ENCODE measurements at regions not wholly inside any gene's neighbourhood (a gene's known extent, or its start where the extent isn't known, plus 50 kb on each side); places are given as distances from the start of the nearest gene placed in this dataset.

DNA sequence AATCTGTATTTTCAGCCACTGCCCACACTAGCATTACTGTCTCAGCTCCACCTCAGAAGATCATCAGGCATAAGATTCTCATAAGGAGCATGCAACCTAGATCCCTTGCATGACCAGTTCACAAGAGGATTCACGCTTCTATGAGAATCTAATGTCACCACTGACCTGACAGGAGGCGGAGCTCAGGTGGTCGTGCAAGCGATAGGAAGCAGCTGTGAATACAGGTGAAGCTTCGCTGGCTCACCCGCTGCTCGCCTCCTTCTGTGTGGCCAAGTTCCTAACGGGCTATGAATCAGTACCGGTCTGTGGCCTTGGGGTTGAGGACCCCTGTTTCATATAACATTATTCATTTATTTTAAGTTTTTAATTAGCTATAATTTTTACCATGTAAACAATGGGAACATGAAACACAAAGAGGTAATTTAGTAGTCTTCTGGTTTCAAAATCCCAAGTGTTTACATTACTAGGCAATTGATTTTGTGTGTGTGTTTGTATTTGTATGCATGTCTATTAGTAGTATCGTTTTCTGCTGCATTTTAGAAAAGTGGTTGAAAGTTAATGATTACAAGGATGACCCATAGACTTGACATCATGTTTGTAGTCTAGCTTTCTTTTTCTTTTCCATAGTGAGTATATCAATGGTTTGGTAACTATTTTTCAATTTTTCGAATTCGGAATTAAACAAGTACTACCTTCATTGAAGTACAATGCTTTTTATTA lies 159.4 kb downstream of the TENT4A start:
- DNase-seq: no peak

GRCh38 chr5:6873359-6873758 lies 160.1 kb downstream of the TENT4A start:
- DNase-seq: no peak

- no peak for DNase-seq
Observed at GRCh38 chr5:6875376-6875775, 162.1 kb downstream of the TENT4A start.

DNA sequence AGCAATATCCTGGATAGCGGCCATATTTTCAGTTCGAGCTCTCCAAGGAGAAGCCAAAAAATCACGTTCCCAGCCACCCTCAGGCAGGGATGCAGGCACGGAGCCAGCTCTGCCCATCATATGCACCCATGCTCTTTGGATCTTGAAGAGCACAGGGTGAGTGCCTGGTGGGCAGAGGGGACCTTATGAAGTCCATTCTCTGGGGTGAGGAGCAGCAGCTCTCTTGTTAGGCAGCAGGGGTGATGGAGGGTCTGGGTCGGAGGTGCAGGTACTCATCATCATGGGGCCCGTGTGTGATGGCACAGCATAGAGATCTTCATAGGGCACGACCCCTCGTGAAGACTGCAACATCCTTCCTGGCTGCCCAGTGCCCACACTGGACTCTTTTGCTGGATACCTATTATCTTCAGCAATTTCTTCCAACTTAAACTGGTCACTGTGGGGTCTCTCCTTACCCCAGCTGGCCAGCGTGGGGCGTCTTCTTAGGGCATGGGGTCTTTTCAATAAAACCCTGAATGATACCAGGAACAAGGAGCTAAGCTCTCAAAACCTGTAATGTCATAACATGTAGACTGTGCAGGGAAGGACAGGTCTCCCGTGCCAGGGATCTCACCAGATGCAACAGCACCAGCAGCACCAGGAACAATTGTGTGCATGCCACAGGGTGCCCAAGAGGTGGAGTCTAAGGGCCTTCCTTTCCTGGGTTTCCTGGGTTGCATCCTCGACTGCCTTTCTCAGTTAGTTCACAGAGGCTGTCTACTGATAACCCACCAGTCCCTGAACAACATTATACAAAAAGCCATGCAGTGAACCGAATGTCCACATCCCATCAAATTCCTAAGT lies 165.0 kb downstream of the TENT4A start:
- DNase-seq: no peak

DNA sequence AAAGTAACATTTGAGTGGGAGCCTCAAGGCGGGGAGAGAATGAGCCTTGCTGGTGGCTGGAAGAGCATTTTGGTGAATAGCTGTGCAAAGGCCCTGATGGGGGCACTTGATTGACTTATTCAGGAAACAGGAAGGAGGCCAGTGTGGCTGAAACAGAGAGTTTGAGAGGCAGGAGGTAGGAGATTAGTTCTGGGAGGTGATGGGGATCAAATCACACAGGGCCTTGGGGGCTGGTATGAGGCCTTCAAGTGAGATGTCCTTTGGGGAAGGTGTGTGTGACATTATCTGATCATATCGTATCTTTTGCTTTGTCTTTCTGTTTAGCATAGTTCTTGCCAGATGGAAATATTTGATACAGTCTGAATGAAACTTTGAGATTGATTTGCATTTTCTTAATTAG lies 172.3 kb downstream of the TENT4A start:
- DNase-seq: no peak

DNA sequence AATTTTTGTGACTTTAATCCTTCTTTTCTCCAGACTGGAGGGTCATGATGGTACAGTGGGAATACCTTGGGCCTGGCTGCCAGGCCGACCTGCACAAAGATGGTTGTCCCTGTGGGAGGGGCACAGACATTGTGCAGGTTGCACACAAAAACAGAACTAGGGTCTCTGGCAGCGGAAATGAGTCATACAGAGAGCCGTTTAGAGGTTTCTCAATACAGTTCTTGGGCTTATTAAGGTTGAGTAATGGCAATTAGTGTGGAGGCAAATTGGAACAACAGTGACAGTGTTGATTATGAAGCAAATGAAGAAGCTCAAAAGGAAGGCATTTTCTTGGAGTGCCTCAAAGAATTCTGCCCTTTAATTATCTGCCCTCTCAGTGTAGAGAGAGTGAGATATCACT lies 173.6 kb downstream of the TENT4A start:
- DNase-seq: no peak

- DNase-seq: no peak
Observed at GRCh38 chr5:6889030-6889429, 175.8 kb downstream of the TENT4A start.

DNA sequence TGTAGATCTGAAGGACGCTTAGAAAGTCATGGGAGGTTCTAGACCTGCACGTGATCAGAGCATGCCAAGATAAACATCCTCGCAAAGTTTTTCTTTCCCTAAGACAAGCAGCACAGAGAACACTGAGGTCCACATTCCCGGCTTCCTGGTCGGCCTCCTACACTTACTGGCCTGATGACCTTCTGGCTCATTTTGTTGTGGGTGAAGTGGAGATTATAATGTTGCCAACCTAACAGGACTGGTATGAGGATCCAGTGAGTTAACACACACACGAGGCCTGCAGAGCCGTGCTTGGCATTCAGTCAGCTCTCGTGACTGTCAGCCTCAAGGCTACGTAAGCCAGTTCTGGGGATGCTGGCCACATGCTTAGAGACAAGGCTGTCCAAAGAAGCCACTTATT lies 186.0 kb downstream of the TENT4A start:
- DNase-seq: no peak

DNA sequence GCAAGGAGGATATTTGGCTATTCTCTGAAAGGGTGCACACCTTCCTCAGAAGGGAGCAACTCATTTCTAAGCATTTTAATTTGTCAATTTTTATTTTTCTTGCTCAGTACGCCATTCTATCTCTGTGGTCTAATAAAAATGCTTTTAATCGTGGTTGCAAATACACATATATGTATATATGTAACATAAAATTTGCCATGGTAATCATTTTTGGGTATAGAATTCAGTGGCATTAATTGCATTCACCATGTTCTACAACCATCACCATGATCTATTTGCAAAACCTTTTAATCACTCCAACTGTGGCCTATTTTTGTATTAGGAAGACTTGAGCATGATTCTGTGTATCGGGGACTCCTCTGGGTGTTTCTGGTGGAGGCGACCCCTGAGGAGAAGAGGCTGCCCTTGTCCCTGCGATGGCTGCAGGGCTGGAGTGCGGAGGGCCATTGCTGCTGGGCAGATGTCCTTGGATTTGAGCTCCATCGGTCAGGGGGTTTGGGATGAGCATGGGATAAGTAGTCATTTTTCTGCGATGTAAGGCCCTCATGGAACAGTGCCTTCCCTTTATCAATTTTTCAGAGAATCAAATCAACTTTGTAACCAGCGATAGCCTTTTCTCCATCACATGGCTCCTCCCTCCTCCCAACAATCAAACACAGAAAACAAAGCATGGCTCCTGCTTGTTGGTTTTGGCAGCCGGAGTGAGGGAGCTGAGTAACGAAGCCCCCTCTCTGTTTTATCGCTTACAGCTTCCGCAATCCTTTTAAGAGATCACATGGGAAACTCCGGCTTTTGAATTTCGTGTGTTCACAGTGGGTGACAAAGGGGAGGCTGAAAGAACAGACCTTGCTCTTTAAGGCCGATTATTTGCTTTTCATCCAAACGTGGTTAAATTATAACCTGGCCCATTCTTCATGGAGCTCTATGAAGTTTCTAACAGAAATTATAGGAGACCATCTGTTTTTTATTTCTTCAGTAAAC lies 187.3 kb downstream of the TENT4A start:
- no peak for DNase-seq

DNA sequence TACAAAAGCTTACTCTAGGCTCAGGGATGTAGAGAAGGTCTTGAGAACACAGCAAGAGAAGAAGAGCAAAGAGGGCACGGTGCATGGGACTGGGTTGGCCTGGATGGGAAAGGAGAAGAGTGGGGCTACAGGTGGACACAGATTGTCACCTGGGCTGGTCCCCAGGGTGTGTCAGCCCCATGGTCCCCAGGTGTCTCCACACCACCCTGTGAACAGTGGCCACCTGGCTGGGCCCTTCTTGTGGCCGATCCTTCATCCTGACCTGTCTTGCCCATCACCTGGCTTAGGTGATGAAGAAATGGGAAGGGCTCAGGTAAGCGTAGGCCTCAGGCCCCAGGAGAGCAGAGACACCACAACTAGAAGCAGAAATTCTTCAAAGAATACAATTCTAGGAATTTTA lies 188.9 kb downstream of the TENT4A start:
- DNase-seq: no peak

DNA sequence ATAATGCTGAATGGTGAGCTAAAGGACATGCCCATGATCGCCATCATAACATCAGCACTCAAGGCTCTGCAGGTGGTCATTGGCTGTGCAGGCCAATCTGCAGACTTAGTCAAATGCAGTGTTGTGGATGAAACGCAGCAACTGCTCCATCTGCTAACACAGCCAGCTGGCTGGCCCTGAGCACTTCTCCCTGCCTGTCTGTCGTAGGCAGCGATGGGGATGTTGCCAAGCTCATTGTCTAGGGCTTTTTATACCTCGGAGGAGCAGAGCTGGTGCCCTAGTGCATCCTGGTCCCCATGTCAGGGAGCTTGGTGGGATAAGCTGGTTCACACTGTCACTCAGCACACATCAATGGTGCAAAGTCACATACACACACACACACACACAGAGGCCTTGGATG lies 189.4 kb downstream of the TENT4A start:
- DNase-seq: peak; percentile 67 to 80

- DNase-seq: no peak
Observed at GRCh38 chr5:6903934-6904333, 190.7 kb downstream of the TENT4A start.

- no peak for DNase-seq
Observed at GRCh38 chr5:6904860-6905259, 191.6 kb downstream of the TENT4A start.

DNA sequence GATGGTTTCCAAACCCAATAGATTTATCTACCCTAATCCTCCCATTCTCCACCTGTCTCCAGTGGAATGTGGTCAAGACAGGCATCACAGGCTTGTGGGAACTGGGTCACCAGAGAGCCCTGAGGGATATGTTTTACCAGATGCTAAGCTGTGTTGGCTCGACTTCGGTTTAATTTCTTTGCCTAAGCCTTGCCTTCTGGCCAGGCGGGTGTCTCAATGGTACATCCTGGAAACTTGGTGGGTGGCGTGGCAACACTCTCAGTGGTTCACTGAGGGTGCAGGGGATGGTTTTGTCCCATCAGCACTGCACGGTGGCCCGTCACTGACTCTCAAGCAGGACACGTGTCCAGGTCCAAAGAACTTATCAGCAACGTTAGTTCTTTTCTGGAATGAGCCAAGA lies 192.2 kb downstream of the TENT4A start:
- DNase-seq: no peak

DNA sequence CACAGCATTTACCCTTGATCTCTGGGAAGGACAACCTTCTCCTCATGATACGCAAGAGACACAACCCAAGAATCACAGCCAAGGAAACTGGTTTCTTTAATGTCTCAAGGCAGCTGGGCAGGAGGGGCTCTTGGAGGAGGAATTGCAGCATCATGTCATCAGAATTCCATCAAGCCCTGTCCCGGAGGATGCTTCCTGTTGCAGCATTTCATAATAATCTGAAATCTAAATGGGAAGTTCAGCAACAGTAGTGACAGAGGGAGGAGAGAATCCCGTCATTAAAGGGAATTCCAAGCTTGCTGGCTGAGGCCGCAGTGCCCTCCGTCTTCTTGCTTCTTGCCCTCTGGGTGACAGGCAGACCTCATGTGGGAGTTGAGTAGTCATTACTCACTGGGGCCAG lies 192.7 kb downstream of the TENT4A start:
- no peak for DNase-seq

- DNase-seq: no peak
Observed at GRCh38 chr5:6907320-6907918, 194.2 kb downstream of the TENT4A start.

DNA sequence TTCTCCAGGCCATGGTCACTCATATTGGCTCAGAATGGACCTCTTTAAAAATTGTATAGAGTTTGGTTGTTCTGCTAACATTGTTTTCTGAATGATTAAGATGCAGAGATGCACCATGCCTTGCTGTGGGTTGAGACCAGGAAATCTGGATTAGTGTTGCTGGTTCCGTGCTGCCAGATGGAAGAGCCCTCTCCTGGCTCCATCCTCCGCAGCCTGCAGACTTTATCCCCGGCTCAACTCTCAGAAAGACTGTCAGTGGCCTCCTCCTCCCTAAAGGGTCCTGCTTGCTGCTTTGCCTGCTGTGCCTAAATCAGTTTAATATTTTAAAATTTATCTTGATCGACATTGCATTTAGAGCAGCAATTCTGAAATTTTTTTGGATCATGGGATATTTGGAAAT lies 196.7 kb downstream of the TENT4A start:
- DNase-seq: peak in 1 of 2 experiments; percentile 47

- no peak for DNase-seq
Observed at GRCh38 chr5:6910950-6911349, 197.7 kb downstream of the TENT4A start.

GRCh38 chr5:6914347-6914746 lies 201.1 kb downstream of the TENT4A start:
- no peak for DNase-seq

DNA sequence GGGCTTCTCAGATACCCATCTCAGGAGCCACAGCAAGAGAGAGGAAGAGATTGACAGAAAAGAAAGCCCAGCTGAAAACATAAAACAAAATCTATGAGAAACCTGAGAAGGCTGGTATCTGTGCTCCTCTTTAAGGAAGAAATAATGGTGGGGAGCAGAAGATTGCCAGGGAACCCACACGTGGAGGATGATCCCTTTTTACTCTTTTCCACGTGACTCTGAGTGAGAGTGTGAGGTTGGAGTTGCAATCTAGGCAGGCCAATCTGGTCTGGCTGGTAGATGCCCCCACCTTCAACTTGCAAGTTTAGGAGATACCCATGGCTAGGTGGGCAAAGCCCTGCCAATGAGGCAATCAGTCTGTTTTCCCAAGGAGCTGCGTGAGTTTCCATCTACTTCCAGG lies 202.3 kb downstream of the TENT4A start:
- no peak for DNase-seq

DNA sequence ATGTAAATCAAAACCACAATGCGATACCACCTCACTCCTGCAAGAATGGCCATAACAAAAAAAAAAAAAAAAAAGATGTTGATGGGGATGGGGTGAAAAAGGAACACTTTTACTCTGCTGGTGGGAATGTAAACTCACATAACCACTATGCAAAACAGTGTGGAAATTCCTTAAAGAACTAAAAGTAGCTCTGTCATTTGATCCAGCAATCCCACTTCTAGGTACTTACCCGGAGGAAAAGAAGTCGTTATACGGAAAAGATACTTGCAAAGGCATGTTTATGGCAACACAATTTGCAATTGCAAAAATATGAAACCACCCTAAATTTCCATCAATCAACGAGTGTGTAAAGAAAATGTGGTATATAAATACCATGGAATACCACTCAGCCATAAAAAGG lies 205.0 kb downstream of the TENT4A start:
- no peak for DNase-seq

DNA sequence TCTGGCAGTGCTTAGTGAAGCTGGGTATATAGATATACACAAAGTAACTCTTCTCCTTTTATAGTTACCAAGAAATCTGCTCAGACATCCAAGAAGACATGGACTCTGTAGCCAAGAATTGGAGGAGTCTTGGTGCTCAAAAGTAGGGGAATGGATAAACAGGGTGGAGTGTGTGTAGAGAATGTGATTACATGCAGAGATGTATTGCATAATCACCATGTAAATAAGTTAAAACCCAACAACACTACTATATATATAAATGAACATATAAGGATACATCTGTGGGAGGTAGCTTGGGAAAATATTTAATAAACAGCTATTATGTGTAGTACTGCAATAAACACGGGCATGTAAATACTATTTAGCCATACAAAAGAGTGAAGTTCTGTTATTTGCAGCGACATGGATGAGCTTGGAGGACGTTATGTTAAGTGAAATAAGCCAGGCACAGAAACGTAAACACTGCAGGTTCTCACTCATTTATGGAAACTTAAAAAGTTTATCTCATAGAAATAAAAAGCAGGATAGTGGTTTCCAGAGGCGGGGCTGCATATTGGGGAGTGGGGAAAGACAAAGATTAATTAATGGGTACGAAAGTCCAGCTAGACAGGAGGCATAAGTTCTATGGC lies 207.5 kb downstream of the TENT4A start:
- DNase-seq: no peak
